HCT116 (cell line): ENCODE measurements at regions not wholly inside any gene's neighbourhood (a gene's known extent, or its start where the extent isn't known, plus 50 kb on each side); places are given as distances from the start of the nearest gene placed in this dataset.

Source experiments
- ATAC-seq: fragments of 200-7000 bp; cut with Tn5 transposase; 2 replicates; pipeline ENCODE4 v1.9.1; 2020; ENCODE audit warnings: mild to moderate bottlenecking, moderate library complexity
- BruUV-seq: library from RNA; stranded (reverse); fragments of 400-500 nt; replicated peaks from 2 replicates; lab custom pipeline; 2021; lab: Mats Ljungman, UMichigan
- CTCF ChIA-PET: fragments of 300-600 bp; sonication (Branson Sonifier 250); formaldehyde crosslinking; loops from one replicate; lab custom pipeline; 2021; ENCODE audit warnings: antibody characterized with exemption; lab: Charles Lee
- POLR2A ChIA-PET: fragments of 300-600, 350-600 bp; sonication (Branson Sonifier 250); formaldehyde crosslinking; loops from one replicate; lab custom pipeline; 2021; ENCODE audit warnings: antibody characterized with exemption; lab: Charles Lee
- RAD21 ChIA-PET, 2 experiments: fragments of 300-600 bp; sonication (Branson Sonifier 250); formaldehyde crosslinking; loops; one replicate each; lab custom pipeline; 2023; ENCODE audit warnings: low total read pairs in 2 of 2; ENCODE audit not compliant: uncharacterized antibody in 2 of 2, unreplicated experiment in 2 of 2, low non-redundant PET in 1 of 2; lab: Charles Lee
- DNase-seq: peaks from one replicate; pipeline ENCODE4 v3.0.0-alpha.2; 2010; ENCODE audit warnings: low read depth, low spot score
- H2AFZ ChIP-seq: fragments of 200-600 bp; shearing (Covaris generic), sonication (generic); 2 replicates; pipeline ENCODE4 v1.6.1; 2017; ENCODE audit warnings: low read depth, mixed run types, mixed read lengths, antibody characterized with exemption, low read length; ENCODE audit not compliant: poor library complexity, severe bottlenecking
- H3K27ac ChIP-seq: 2 replicates; pipeline ENCODE4 v1.5.1; 2012; ENCODE audit warnings: low read depth, low read length
- H3K27me3 ChIP-seq: fragments of 200-600 bp; sonication (generic); 2 replicates; pipeline ENCODE4 v1.6.1; 2016; ENCODE audit warnings: mixed run types, low read length, mixed read lengths; ENCODE audit not compliant: insufficient read depth
- H3K36me3 ChIP-seq, 2 experiments: fragments of 200-500 bp in 1 of 2; fragments of 200-600 bp in 1 of 2; sonication (Bioruptor generic) in 1 of 2; sonication (generic) in 1 of 2; 2 replicates each; pipeline versions ENCODE4 v1.5.1 to v1.6.1; 2014 to 2016; ENCODE audit warnings: low read length in 2 of 2, inconsistent platforms in 1 of 2, mixed read lengths in 1 of 2, mixed run types in 1 of 2; ENCODE audit not compliant: insufficient read depth in 2 of 2, control insufficient read depth in 1 of 2
- H3K4me1 ChIP-seq, 2 experiments: fragments of 200-600 bp in 1 of 2; sonication (generic) in 1 of 2; 2 replicates each; pipeline versions ENCODE4 v1.5.1 to v1.6.1; 2012 to 2017; ENCODE audit warnings: low read length in 2 of 2, inconsistent platforms in 1 of 2, mild to moderate bottlenecking in 1 of 2, mixed read lengths in 1 of 2, mixed run types in 1 of 2, moderate library complexity in 1 of 2; ENCODE audit not compliant: insufficient read depth in 2 of 2, control insufficient read depth in 1 of 2
- H3K4me2 ChIP-seq: fragments of 200-600 bp; sonication (generic); 2 replicates; pipeline ENCODE4 v1.6.1; 2017; ENCODE audit warnings: mixed run types, low read length, mixed read lengths
- H3K4me3 ChIP-seq, 2 experiments: fragments of 200-600 bp in 1 of 2; sonication (generic) in 1 of 2; replicated peaks in 1 of 2; 2 replicates each; pipeline ENCODE4 v1.5.1; 2011 to 2016; ENCODE audit warnings: low read length in 2 of 2, control low read depth in 1 of 2, low read depth in 1 of 2, mild to moderate bottlenecking in 1 of 2, mixed read lengths in 1 of 2, mixed run types in 1 of 2
- H3K79me2 ChIP-seq: fragments of 200-600 bp; sonication (generic); 2 replicates; pipeline ENCODE4 v1.6.1; 2017; ENCODE audit warnings: mild to moderate bottlenecking, mixed run types, low read length, moderate library complexity, mixed read lengths; ENCODE audit not compliant: insufficient read depth
- H3K9ac ChIP-seq: fragments of 200-600 bp; sonication (generic); 2 replicates; pipeline ENCODE4 v1.6.1; 2016; ENCODE audit warnings: low read length, mixed read lengths
- H3K9me2 ChIP-seq: fragments of 200-600 bp; sonication (generic), shearing (Covaris generic); 2 replicates; pipeline ENCODE4 v1.6.1; 2017; ENCODE audit warnings: mixed run types, mild to moderate bottlenecking, moderate library complexity; ENCODE audit not compliant: insufficient read depth
- H3K9me3 ChIP-seq, 2 experiments: fragments of 200-500 bp in 1 of 2; fragments of 200-600 bp in 1 of 2; sonication (Bioruptor generic) in 1 of 2; sonication (generic) in 1 of 2; 2 replicates each; pipeline ENCODE4 v1.6.1; 2014 to 2017; ENCODE audit warnings: low read length in 2 of 2, mixed read lengths in 2 of 2, inconsistent platforms in 1 of 2, low read depth in 1 of 2, mild to moderate bottlenecking in 1 of 2, mixed run types in 1 of 2, moderate library complexity in 1 of 2; ENCODE audit not compliant: control insufficient read depth in 1 of 2, insufficient read depth in 1 of 2
- H4K20me1 ChIP-seq: fragments of 200-600 bp; sonication (generic), shearing (Covaris generic); 2 replicates; pipeline ENCODE4 v1.6.1; 2017; ENCODE audit warnings: mixed run types, mild to moderate bottlenecking, moderate library complexity; ENCODE audit not compliant: insufficient read depth
- ATF3 ChIP-seq: IDR thresholded peaks from 2 replicates; pipeline ENCODE4 v1.6.1; 2012
- CEBPB ChIP-seq: IDR thresholded peaks from 2 replicates; pipeline ENCODE4 v1.6.1; 2012; ENCODE audit warnings: low read depth
- CTCF ChIP-seq, 3 experiments: fragments of 200-600 bp in 1 of 3; sonication (generic) in 1 of 3; IDR thresholded peaks in 2 of 3; conservative IDR thresholded peaks in 1 of 3; 2 replicates each; pipeline ENCODE4 v1.5.1; 2012 to 2017; ENCODE audit warnings: low read depth in 2 of 3, low read length in 2 of 3, antibody characterized with exemption in 1 of 3, borderline replicate concordance in 1 of 3, control low read depth in 1 of 3, mild to moderate bottlenecking in 1 of 3, mixed read lengths in 1 of 3, mixed run types in 1 of 3, moderate library complexity in 1 of 3; ENCODE audit not compliant: insufficient read depth in 1 of 3
- EGR1 ChIP-seq: IDR thresholded peaks from 2 replicates; pipeline ENCODE4 v1.6.1; 2012; ENCODE audit warnings: low read depth
- EZH2 ChIP-seq: fragments of 200-600 bp; sonication (generic); IDR thresholded peaks from 2 replicates; pipeline ENCODE4 v1.6.1; 2017; ENCODE audit warnings: antibody characterized with exemption, mixed run types
- EZH2phosphoT487 ChIP-seq: fragments of 200-600 bp; IDR thresholded peaks from 2 replicates; pipeline ENCODE4 v1.6.1; 2018; ENCODE audit warnings: antibody characterized with exemption, borderline replicate concordance
- FOSL1 ChIP-seq: IDR thresholded peaks from 2 replicates; pipeline ENCODE4 v1.6.1; 2012; ENCODE audit warnings: low read depth
- POLR2A ChIP-seq: IDR thresholded peaks from 2 replicates; pipeline ENCODE4 v1.7.0; 2011; ENCODE audit warnings: borderline replicate concordance; ENCODE audit not compliant: insufficient read depth, insufficient read length; ENCODE audit errors: extremely low read depth
- POLR2AphosphoS5 ChIP-seq: IDR thresholded peaks from 2 replicates; pipeline ENCODE4 v1.6.1; 2011; ENCODE audit warnings: mild to moderate bottlenecking, low read depth, low read length, moderate library complexity
- RAD21 ChIP-seq: IDR thresholded peaks from 2 replicates; pipeline ENCODE4 v1.6.1; 2012; ENCODE audit warnings: low read depth, mild to moderate bottlenecking
- SIN3A ChIP-seq: IDR thresholded peaks from 2 replicates; pipeline ENCODE4 v1.6.1; 2012; ENCODE audit warnings: low read depth
- SRF ChIP-seq: IDR thresholded peaks from 2 replicates; pipeline ENCODE4 v1.6.1; 2012; ENCODE audit warnings: low read depth
- YY1 ChIP-seq: IDR thresholded peaks from 2 replicates; pipeline ENCODE4 v1.6.1; 2011; ENCODE audit warnings: low read length, low read depth, moderate library complexity, mild to moderate bottlenecking; ENCODE audit not compliant: insufficient replicate concordance; ENCODE audit errors: extremely low read depth
- ZFX ChIP-seq: fragments of 450-650 bp; IDR thresholded peaks from 2 replicates; pipeline ENCODE4 v1.6.1; 2017
- intact Hi-C: fragments of 100-400 bp; cut with micrococcal nuclease; formaldehyde crosslinking; loops from 2 replicates; pipeline ENCODE4 v1.10.0; 2022

- no peaks in the 10 kb centered on the region for H4K20me1 ChIP-seq
- H3K79me2 ChIP-seq = no peaks in the 10 kb centered on the region
- no peak overlapping the region for H3K4me2 ChIP-seq
- CTCF ChIA-PET = no interaction called here
- RAD21 ChIA-PET = no interaction called here
- POLR2A ChIA-PET = no interaction called here
- H3K27me3 ChIP-seq = no peaks in the 10 kb centered on the region
- H3K36me3 ChIP-seq = no peaks in the 10 kb centered on the region
- intact Hi-C loops = no loop called here
- H3K4me3 ChIP-seq = no peak overlapping the region
- no peak for ATAC-seq
- TF ChIP-seq RAD21 = no peak
- TF ChIP-seq SIN3A = no peak
- no peak for TF ChIP-seq POLR2AphosphoS5
- TF ChIP-seq SRF = no peak
- no peak for TF ChIP-seq YY1
- no peak for TF ChIP-seq CTCF (IDR thresholded peaks at IDR 0.05 in 2 of 3, conservative IDR thresholded peaks at IDR 0.05 in 1 of 3; ENCODE audit: borderline replicate concordance in 1 of 3, insufficient read depth in 1 of 3, low read depth in 2 of 3, low read length in 2 of 3)
- no peak for TF ChIP-seq ATF3
- TF ChIP-seq EZH2phosphoT487 = no peak
- TF ChIP-seq EGR1 = no peak
- no peak for TF ChIP-seq ZFX
- TF ChIP-seq EZH2 = no peak
- no peak for TF ChIP-seq FOSL1
- no peak for TF ChIP-seq POLR2A
- TF ChIP-seq CEBPB = no peak
- TF ChIP-seq, all 23 proteins: peak for 0
- Histone ChIP-seq H3K9me3 (no peaks in the 10 kb centered on the region), H3K4me1 (peaks cover 20 to 22% of the 10 kb centered on the region in 2 experiments; a peak in 3 of 4 replicates), H3K9me2 (no peaks in the 10 kb centered on the region), H3K9ac (no peak overlapping the region), H2AFZ (peak overlapping the region; percentile 31), H3K27ac (no peak overlapping the region)
- no peak for DNase-seq
- BruUV-seq = no TSS peak
Measured at GRCh38 chr5:126373375-126374108, 49.7 kb upstream of the GRAMD2B start.
